MM.1S (cell line): ENCODE measurements at regions not wholly inside any gene's neighbourhood (a gene's known extent, or its start where the extent isn't known, plus 50 kb on each side); places are given as distances from the start of the nearest gene placed in this dataset.

ENCODE experiments used
- DNase-seq: peaks from one replicate; pipeline ENCODE4 v3.0.0-alpha.2; 2015
- H2AFZ ChIP-seq: fragments of 300-600 bp; sonication (generic); 2 replicates; pipeline ENCODE4 v1.6.0; 2016; ENCODE audit warnings: antibody characterized with exemption, low read length
- H3F3A ChIP-seq: fragments of 300-600 bp; sonication (generic); 2 replicates; pipeline ENCODE4 v1.6.1; 2016; ENCODE audit warnings: mild to moderate bottlenecking, antibody characterized with exemption, low read length, moderate library complexity, mixed read lengths; ENCODE audit not compliant: insufficient read depth
- H3K27ac ChIP-seq: fragments of 300-600 bp; sonication (generic); 2 replicates; pipeline ENCODE4 v1.5.1; 2016; ENCODE audit warnings: mild to moderate bottlenecking, low read length
- H3K27me3 ChIP-seq: fragments of 300-600 bp; sonication (generic); replicated peaks from 2 replicates; pipeline ENCODE4 v1.6.0; 2016; ENCODE audit warnings: low read length; ENCODE audit not compliant: insufficient read depth
- H3K36me3 ChIP-seq: fragments of 300-600 bp; sonication (generic); replicated peaks from 2 replicates; pipeline ENCODE4 v1.6.1; 2016; ENCODE audit warnings: mild to moderate bottlenecking, low read length, mixed read lengths; ENCODE audit not compliant: insufficient read depth
- H3K4me1 ChIP-seq: fragments of 300-600 bp; sonication (generic); 2 replicates; pipeline ENCODE4 v1.6.1; 2016; ENCODE audit warnings: low read length, mixed read lengths
- H3K4me2 ChIP-seq: fragments of 300-600 bp; sonication (generic); 2 replicates; pipeline ENCODE4 v1.6.0; 2016; ENCODE audit warnings: low read depth, low read length
- H3K4me3 ChIP-seq: fragments of 300-600 bp; sonication (generic); 2 replicates; pipeline ENCODE4 v1.5.1; 2016; ENCODE audit warnings: low read length, mixed read lengths
- H3K79me2 ChIP-seq: fragments of 300-600 bp; sonication (generic); 2 replicates; pipeline ENCODE4 v1.6.1; 2016; ENCODE audit warnings: mixed run types, low read length, mixed read lengths
- H3K9ac ChIP-seq: fragments of 300-600 bp; sonication (generic); 2 replicates; pipeline ENCODE4 v1.6.1; 2016; ENCODE audit warnings: low read length, mixed read lengths
- H3K9me2 ChIP-seq: fragments of 300-600 bp; sonication (generic); replicated peaks from 2 replicates; pipeline ENCODE4 v1.6.1; 2016; ENCODE audit warnings: mild to moderate bottlenecking, low read length, mixed read lengths; ENCODE audit not compliant: insufficient read depth
- H3K9me3 ChIP-seq: fragments of 300-600 bp; sonication (generic); replicated peaks from 2 replicates; pipeline ENCODE4 v1.6.1; 2016; ENCODE audit warnings: mild to moderate bottlenecking, low read length, mixed read lengths; ENCODE audit not compliant: insufficient read depth
- H4K20me1 ChIP-seq: fragments of 300-600 bp; sonication (generic); 2 replicates; pipeline ENCODE4 v1.6.1; 2016; ENCODE audit warnings: mild to moderate bottlenecking, low read length, moderate library complexity, mixed read lengths; ENCODE audit not compliant: insufficient read depth
- EZH2 ChIP-seq: fragments of 300-600 bp; sonication (generic); optimal IDR thresholded peaks from 2 replicates; pipeline ENCODE3; 2017; ENCODE audit warnings: low read depth, mild to moderate bottlenecking, antibody characterized with exemption, low read length, mixed read lengths
- EZH2phosphoT487 ChIP-seq: fragments of 300-600 bp; sonication (generic); IDR thresholded peaks from 2 replicates; pipeline ENCODE4 v1.6.1; 2018; ENCODE audit warnings: antibody characterized with exemption, low read length
- TF ChIP-seq, protein P1 (sequence below): fragments of 300-600 bp; sonication (generic); IDR thresholded peaks from 2 replicates; pipeline ENCODE4 v1.5.1; 2016; ENCODE audit warnings: antibody characterized with exemption, low read length, mixed read lengths

DNA sequence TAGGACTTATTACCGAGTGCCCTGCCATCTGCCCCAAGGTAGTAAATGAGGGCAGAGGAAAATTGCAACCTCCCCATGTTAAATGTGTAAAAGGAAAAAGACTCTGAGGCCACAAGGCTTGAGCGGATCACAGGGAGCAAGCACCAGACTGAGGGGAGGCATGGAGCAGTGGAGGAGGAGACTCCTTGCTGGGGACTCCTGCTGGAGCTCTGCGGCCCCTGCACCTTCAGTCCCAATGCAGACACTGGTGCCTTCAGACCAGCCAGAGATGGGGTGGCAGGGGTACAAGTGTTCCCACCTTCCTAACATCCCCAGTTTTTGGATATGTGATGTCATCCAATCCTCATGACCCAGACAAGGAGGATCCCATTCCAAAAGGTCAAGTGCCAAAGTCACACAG is 128.4 kb upstream of the NGF start:
- Histone ChIP-seq H3K9me2 (no peaks in the 10 kb centered on the region), H3K79me2 (no peaks in the 10 kb centered on the region), H3K27ac (no peak overlapping the region), H3F3A (no peaks in the 10 kb centered on the region), H4K20me1 (no peaks in the 10 kb centered on the region), H3K4me2 (no peak overlapping the region), H3K4me3 (no peak overlapping the region), H3K27me3 (no peaks in the 10 kb centered on the region), H3K36me3 (no peaks in the 10 kb centered on the region), H3K9me3 (no peaks in the 10 kb centered on the region), H2AFZ (no peak overlapping the region), H3K9ac (no peak overlapping the region), H3K4me1 (no peaks in the 10 kb centered on the region)
- no peak for TF ChIP-seq EZH2
- TF ChIP-seq, protein P1, sequence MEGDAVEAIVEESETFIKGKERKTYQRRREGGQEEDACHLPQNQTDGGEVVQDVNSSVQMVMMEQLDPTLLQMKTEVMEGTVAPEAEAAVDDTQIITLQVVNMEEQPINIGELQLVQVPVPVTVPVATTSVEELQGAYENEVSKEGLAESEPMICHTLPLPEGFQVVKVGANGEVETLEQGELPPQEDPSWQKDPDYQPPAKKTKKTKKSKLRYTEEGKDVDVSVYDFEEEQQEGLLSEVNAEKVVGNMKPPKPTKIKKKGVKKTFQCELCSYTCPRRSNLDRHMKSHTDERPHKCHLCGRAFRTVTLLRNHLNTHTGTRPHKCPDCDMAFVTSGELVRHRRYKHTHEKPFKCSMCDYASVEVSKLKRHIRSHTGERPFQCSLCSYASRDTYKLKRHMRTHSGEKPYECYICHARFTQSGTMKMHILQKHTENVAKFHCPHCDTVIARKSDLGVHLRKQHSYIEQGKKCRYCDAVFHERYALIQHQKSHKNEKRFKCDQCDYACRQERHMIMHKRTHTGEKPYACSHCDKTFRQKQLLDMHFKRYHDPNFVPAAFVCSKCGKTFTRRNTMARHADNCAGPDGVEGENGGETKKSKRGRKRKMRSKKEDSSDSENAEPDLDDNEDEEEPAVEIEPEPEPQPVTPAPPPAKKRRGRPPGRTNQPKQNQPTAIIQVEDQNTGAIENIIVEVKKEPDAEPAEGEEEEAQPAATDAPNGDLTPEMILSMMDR: no peak
- no peak for TF ChIP-seq EZH2phosphoT487
- no peak for DNase-seq

DNA sequence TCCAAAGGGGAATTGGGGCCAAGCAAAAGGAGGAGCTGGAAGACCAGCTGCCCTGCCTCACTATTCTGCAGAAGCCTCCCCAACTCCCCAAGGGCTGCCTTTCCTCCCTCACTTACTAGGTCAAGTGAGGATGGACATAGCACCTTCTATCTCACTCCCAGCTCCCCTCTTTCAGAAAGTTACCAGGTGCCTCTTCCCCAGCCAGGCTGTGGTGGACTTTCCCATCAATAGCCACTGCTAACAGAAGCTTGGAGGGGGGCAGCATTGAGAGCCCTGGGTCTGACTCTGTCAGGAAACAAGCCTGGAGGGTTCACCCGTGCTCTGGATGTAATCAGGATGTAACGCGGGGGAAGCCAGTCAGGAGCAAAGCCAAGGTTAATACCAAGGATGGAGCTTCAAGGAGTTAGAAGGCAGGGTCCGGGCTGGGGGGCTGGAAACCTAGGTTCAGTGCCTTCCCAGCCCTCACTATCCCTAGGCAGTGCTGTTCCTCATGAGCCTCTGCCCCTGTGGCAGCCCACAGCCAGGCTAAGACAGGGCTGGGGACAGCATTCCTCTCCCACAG is 127.8 kb upstream of the NGF start:
- no peaks in the 10 kb centered on the region for H3K9me3 ChIP-seq
- no peaks in the 10 kb centered on the region for H3K36me3 ChIP-seq
- no peaks in the 10 kb centered on the region for H3K9me2 ChIP-seq
- no peak overlapping the region for H3K27ac ChIP-seq
- no peak overlapping the region for H2AFZ ChIP-seq
- no peaks in the 10 kb centered on the region for H3F3A ChIP-seq
- H3K4me3 ChIP-seq: no peak overlapping the region
- no peaks in the 10 kb centered on the region for H3K79me2 ChIP-seq
- H3K27me3 ChIP-seq: no peaks in the 10 kb centered on the region
- no peak for TF ChIP-seq EZH2phosphoT487
- TF ChIP-seq, protein P1: no peak
- TF ChIP-seq EZH2: no peak
- H3K9ac ChIP-seq: no peak overlapping the region
- no peaks in the 10 kb centered on the region for H4K20me1 ChIP-seq
- no peaks in the 10 kb centered on the region for H3K4me1 ChIP-seq
- no peak for DNase-seq
- no peak overlapping the region for H3K4me2 ChIP-seq

DNA sequence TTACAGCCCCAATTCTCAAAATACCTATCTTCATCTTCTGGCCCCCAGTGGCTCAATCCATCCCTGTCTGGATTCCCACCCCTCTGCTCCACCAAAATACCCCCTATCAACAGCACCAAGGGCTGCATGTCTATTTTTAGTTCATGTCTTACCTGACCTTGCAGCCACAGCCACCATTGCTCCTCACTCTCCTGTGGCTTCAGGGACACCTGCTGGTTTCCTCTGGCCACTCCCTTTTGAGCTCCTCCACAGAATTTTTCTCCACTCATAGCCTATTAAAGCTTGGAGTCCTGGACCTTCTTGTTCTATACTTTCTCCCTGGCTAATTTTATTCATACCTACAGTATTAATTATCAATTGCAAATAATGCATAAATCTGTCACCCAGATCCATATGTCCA is 125.3 kb upstream of the NGF start:
- Histone ChIP-seq H3K9ac (no peak overlapping the region), H3K4me2 (no peak overlapping the region), H3K9me3 (no peaks in the 10 kb centered on the region), H4K20me1 (no peaks in the 10 kb centered on the region), H3K36me3 (no peaks in the 10 kb centered on the region), H3K4me1 (no peaks in the 10 kb centered on the region), H2AFZ (no peak overlapping the region), H3K79me2 (no peaks in the 10 kb centered on the region), H3F3A (no peaks in the 10 kb centered on the region), H3K9me2 (no peaks in the 10 kb centered on the region), H3K4me3 (no peak overlapping the region), H3K27ac (no peak overlapping the region), H3K27me3 (no peaks in the 10 kb centered on the region)
- TF ChIP-seq EZH2phosphoT487 (no peak), EZH2 (no peak)
- TF ChIP-seq, protein P1: peak; percentile 20; the same call in 1 of the 2 replicates
- peak; percentile 17 for DNase-seq
